IMR-90 (cell line): ENCODE measurements at regions not wholly inside any gene's neighbourhood (a gene's known extent, or its start where the extent isn't known, plus 50 kb on each side); places are given as distances from the start of the nearest gene placed in this dataset.
"Not testable (repeated sequence)": the region's sequence is repeated elsewhere in the genome, so short reads cannot be mapped to it uniquely, and the experiment has no call there.

Experiments used
- BHLHE40 ChIP-seq: fragments of 150-350 bp; IDR thresholded peaks from 2 replicates; pipeline ENCODE4 v1.6.1; 2016; ENCODE audit warnings: mild to moderate bottlenecking, low read depth, low read length
- CTCF ChIP-seq: conservative IDR thresholded peaks from 2 replicates; pipeline ENCODE4 v1.5.1; 2012; ENCODE audit warnings: mild to moderate bottlenecking, low read depth, low read length, improper control_type of control experiment
- FOS ChIP-seq: fragments of 150-350 bp; IDR thresholded peaks from 2 replicates; pipeline ENCODE4 v1.6.1; 2016; ENCODE audit warnings: low read depth, low read length
- MAFK ChIP-seq: IDR thresholded peaks from 2 replicates; pipeline ENCODE4 v1.6.1; 2012; ENCODE audit warnings: low read depth, low read length, improper control_type of control experiment
- MAZ ChIP-seq: IDR thresholded peaks from 2 replicates; pipeline ENCODE4 v1.6.1; 2012; ENCODE audit warnings: low read depth, mild to moderate bottlenecking, low read length, improper control_type of control experiment, moderate library complexity, borderline replicate concordance
- POLR2A ChIP-seq: IDR thresholded peaks from 2 replicates; pipeline ENCODE4 v1.6.1; 2012; ENCODE audit warnings: mild to moderate bottlenecking, low read depth, low read length
- RAD21 ChIP-seq: IDR thresholded peaks from 2 replicates; pipeline ENCODE4 v1.6.1; 2012; ENCODE audit warnings: low read length, improper control_type of control experiment
- RFX5 ChIP-seq: IDR thresholded peaks from 2 replicates; pipeline ENCODE4 v1.8.0; 2012; ENCODE audit warnings: low read depth, mild to moderate bottlenecking, low read length, moderate library complexity
- SMC3 ChIP-seq: fragments of 150-350 bp; IDR thresholded peaks from 2 replicates; pipeline ENCODE4 v1.6.1; 2016; ENCODE audit warnings: low read depth, mild to moderate bottlenecking, antibody characterized with exemption, low read length, moderate library complexity

- not testable (repeated sequence) for TF ChIP-seq POLR2A, SMC3, CTCF, RFX5, MAZ, MAFK, FOS, RAD21, BHLHE40
Measured at GRCh38 chr1:14419778-14420218, 178.7 kb upstream of the KAZN start.
